ENCODE measurements at regions not wholly inside any gene's neighbourhood (a gene's known extent, or its start where the extent isn't known, plus 50 kb on each side); places are given as distances from the start of the nearest gene placed in this dataset.

- Histone ChIP-seq H3K4me2 (no peak overlapping the region), H3K27me3 (ENCODE audit: insufficient read depth) (no peaks in the 10 kb centered on the region), H3K79me2 (ENCODE audit: insufficient read depth) (peaks cover 11% of the 10 kb centered on the region), H3F3A (replicated peaks; ENCODE audit: insufficient read depth) (no peaks in the 10 kb centered on the region), H2AFZ (ENCODE audit: low read depth) (no peak overlapping the region), H3K9me3 (0 out of 2 replicates have a peak, but pooled peaks cover 6% of the 10 kb centered on the region), H3K9ac (no peak overlapping the region), H3K4me3 (ENCODE audit: low read depth in 2 of 2, low read length in 1 of 2) (no peak overlapping the region), H3K27ac (ENCODE audit: low read depth in 2 of 2, low read length in 1 of 2) (no peak overlapping the region), H3K9me2 (no peaks in the 10 kb centered on the region), H3K36me3 (replicated peaks in 1 of 2; ENCODE audit: control insufficient read depth in 1 of 2, insufficient read depth in 2 of 2, low read length in 1 of 2) (no peaks in the 10 kb centered on the region), H4K20me1 (ENCODE audit: insufficient read depth) (no peaks in the 10 kb centered on the region), H3K4me1 (ENCODE audit: control insufficient read depth in 1 of 2, insufficient read depth in 2 of 2, low read depth in 1 of 2, low read length in 1 of 2) (peaks cover 0 to 4% of the 10 kb centered on the region in 2 experiments; a peak in 1 of 4 replicates)
- CTCF ChIA-PET: interaction anchor here (0.6 kb wide), 1 partner anchor 1128 kb away, joined by 3 read pairs; no protein-coding TSS in a partner anchor
- 90% methylated on average over 2 of the region's 2 CpGs for WGBS (ENCODE audit: low lambda C conversion rate)
- TF ChIP-seq FOSL2 (IDR thresholded peaks at IDR 0.05; ENCODE audit: borderline replicate concordance, low read depth) (no peak), CHD2 (IDR thresholded peaks at IDR 0.05; ENCODE audit: low read length, partially characterized antibody) (no peak), SMC3 (IDR thresholded peaks at IDR 0.05; ENCODE audit: low read depth, low read length) (no peak), TEAD4 (IDR thresholded peaks at IDR 0.05; ENCODE audit: borderline replicate concordance, insufficient read depth) (no peak), JUND (IDR thresholded peaks at IDR 0.05) (no peak), CTCF (IDR thresholded peaks at IDR 0.05) (no peak), IRF3 (IDR thresholded peaks at IDR 0.05; ENCODE audit: low read depth, low read length) (no peak), RCOR1 (IDR thresholded peaks at IDR 0.05; ENCODE audit: low read length) (no peak), NRF1 (IDR thresholded peaks at IDR 0.05; ENCODE audit: low read depth, low read length) (no peak)
- POLR2A ChIA-PET: no interaction called here
- DNase-seq: no peak
Measured at GRCh38 chr12:77366616-77367015, 301.2 kb upstream of the E2F7 start.

GRCh38 chr12:77364400-77364799, 299.0 kb upstream of the E2F7 start:
- Histone ChIP-seq H3K9me2 (no peaks in the 10 kb centered on the region), H2AFZ (ENCODE audit: low read depth) (no peak overlapping the region), H3K27me3 (ENCODE audit: insufficient read depth) (no peaks in the 10 kb centered on the region), H3F3A (replicated peaks; ENCODE audit: insufficient read depth) (no peaks in the 10 kb centered on the region), H3K27ac (ENCODE audit: low read depth in 2 of 2, low read length in 1 of 2) (no peak overlapping the region), H4K20me1 (ENCODE audit: insufficient read depth) (no peaks in the 10 kb centered on the region), H3K9ac (no peak overlapping the region), H3K36me3 (replicated peaks in 1 of 2; ENCODE audit: control insufficient read depth in 1 of 2, insufficient read depth in 2 of 2, low read length in 1 of 2) (no peaks in the 10 kb centered on the region), H3K4me2 (no peak overlapping the region), H3K4me1 (ENCODE audit: control insufficient read depth in 1 of 2, insufficient read depth in 2 of 2, low read depth in 1 of 2, low read length in 1 of 2) (peaks cover 0 to 4% of the 10 kb centered on the region in 2 experiments; a peak in 1 of 4 replicates), H3K79me2 (ENCODE audit: insufficient read depth) (peaks cover 16% of the 10 kb centered on the region), H3K4me3 (ENCODE audit: low read depth in 2 of 2, low read length in 1 of 2) (no peak overlapping the region), H3K9me3 (0 out of 2 replicates have a peak, but pooled peaks cover 6% of the 10 kb centered on the region)
- 73% methylated on average over 1 of the region's 1 CpG for WGBS (ENCODE audit: low lambda C conversion rate)
- CTCF ChIA-PET: no interaction called here
- POLR2A ChIA-PET: no interaction called here
- DNase-seq: no peak
- TF ChIP-seq POLR2AphosphoS5 (IDR thresholded peaks at IDR 0.05; ENCODE audit: low read depth, low read length): no peak
- no peak for TF ChIP-seq MEF2A (IDR thresholded peaks at IDR 0.05; ENCODE audit: borderline replicate concordance, low read depth)
- TF ChIP-seq SMC3 (IDR thresholded peaks at IDR 0.05; ENCODE audit: low read depth, low read length): no peak
- TF ChIP-seq GABPA (IDR thresholded peaks at IDR 0.05; ENCODE audit: low read depth): no peak
- TF ChIP-seq CTCF (IDR thresholded peaks at IDR 0.05): no peak
- TF ChIP-seq IRF3 (IDR thresholded peaks at IDR 0.05; ENCODE audit: low read depth, low read length): no peak
- no peak for TF ChIP-seq PBX3 (IDR thresholded peaks at IDR 0.05)
- TF ChIP-seq YY1 (IDR thresholded peaks at IDR 0.05; ENCODE audit: low read depth): no peak
- TF ChIP-seq JUND (IDR thresholded peaks at IDR 0.05): no peak
- TF ChIP-seq SIN3A (IDR thresholded peaks at IDR 0.05; ENCODE audit: borderline replicate concordance, low read depth, low read length): no peak
- no peak for TF ChIP-seq RAD21 (IDR thresholded peaks at IDR 0.05; ENCODE audit: low read length)
- TF ChIP-seq RCOR1 (IDR thresholded peaks at IDR 0.05; ENCODE audit: low read length): no peak
- TF ChIP-seq RXRA (IDR thresholded peaks at IDR 0.05; ENCODE audit: borderline replicate concordance, low read depth): no peak
- no peak for TF ChIP-seq RFX5 (IDR thresholded peaks at IDR 0.05; ENCODE audit: low read length)
- TF ChIP-seq EZH2phosphoT487 (IDR thresholded peaks at IDR 0.05; ENCODE audit: borderline replicate concordance, low read depth): no peak
- TF ChIP-seq NFIC (IDR thresholded peaks at IDR 0.05; ENCODE audit: borderline replicate concordance): no peak
- no peak for TF ChIP-seq NRF1 (IDR thresholded peaks at IDR 0.05; ENCODE audit: low read depth, low read length)
- TF ChIP-seq TEAD4 (IDR thresholded peaks at IDR 0.05; ENCODE audit: borderline replicate concordance, insufficient read depth): no peak
